Colonic mucosa (tissue), 4 donors: ENCODE measurements at regions not wholly inside any gene's neighbourhood (a gene's known extent, or its start where the extent isn't known, plus 50 kb on each side); places are given as distances from the start of the nearest gene placed in this dataset.
A peak's percentile ranks its signal among the peaks of the same experiment; 100 is the strongest.
"Not testable (repeated sequence)": the region's sequence is repeated elsewhere in the genome, so short reads cannot be mapped to it uniquely, and the experiment has no call there.

ENCODE experiments used
- DNase-seq: peaks from one replicate; pipeline ENCODE4 v3.0.0-alpha.2; 2020
- H3K27ac ChIP-seq: fragments of 200-600 bp; one replicate; pipeline ENCODE4 v1.8.0; 2021
- H3K27me3 ChIP-seq: fragments of 200-600 bp; one replicate; pipeline ENCODE4 v1.8.0; 2021
- H3K36me3 ChIP-seq: fragments of 200-600 bp; one replicate; pipeline ENCODE4 v1.8.0; 2021
- H3K4me1 ChIP-seq: fragments of 200-600 bp; one replicate; pipeline ENCODE4 v1.8.0; 2021; ENCODE audit warnings: mild to moderate bottlenecking
- H3K4me3 ChIP-seq: fragments of 200-600 bp; one replicate; pipeline ENCODE4 v1.8.0; 2021
- H3K9ac ChIP-seq, 2 donors: one replicate each; pipeline ENCODE4 v1.7.0; 2013; ENCODE audit warnings: control low read depth in 2 of 2, low read depth in 2 of 2, low read length in 2 of 2
- H3K9me3 ChIP-seq: fragments of 200-600 bp; one replicate; pipeline ENCODE4 v1.8.0; 2021
- intact Hi-C: fragments of 100-400 bp; cut with DNase I; formaldehyde crosslinking; loops from one replicate; pipeline ENCODE4 v1.14.1; 2022
- TF ChIP-seq, protein P1 (sequence below): fragments of 200-600 bp; IDR thresholded peaks from one replicate; pipeline ENCODE4 v1.8.0; 2022; ENCODE audit warnings: antibody characterized with exemption, mild to moderate bottlenecking
- donor health status: healthy.
- donor health status: DM: no; HTN: no; CAD: no.
- donor health status: DM: no; HTN: no; CAD: no.

DNA sequence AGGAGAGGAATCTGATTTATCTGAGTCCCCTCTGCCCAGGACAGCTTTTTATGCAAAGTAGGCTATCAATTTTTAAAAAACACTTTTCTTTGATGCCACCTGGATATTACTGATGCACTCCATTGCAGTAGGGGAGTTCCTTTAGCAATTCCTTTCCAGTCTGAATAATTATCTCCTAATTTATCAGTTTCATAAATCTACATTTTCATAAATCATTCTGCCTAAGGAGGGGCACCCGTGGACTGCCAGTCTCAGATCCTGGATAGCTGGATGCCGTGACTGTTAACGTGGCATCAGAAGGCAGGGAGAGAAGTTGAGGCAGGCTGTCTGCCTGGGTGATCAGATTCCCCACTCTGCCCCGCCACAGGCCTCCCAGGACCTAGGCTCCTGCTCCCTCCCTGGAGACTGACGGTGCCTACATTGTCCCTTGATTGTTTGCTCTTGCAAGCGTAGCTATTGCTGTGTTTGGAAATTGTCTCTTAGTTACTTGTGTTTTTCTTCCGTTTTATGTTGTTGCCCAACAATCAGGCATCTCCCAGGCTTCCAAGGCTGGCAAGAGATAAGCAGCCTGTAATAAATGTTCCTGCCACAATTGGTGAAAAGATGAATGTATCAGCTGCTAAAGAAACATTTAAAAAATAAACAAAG, 75.2 kb downstream of the KATNIP start:
- no peaks in the 10 kb centered on the region for H3K9me3 ChIP-seq
- H3K36me3 ChIP-seq, result no peaks in the 10 kb centered on the region
- H3K4me3 ChIP-seq, result no peak overlapping the region
- intact Hi-C loops, result no loop called here
- H3K4me1 ChIP-seq, result peaks cover 8% of the 10 kb centered on the region
- peak overlapping the region in 1 of 2 donors; percentile 49 for H3K9ac ChIP-seq
- peak overlapping the region; percentile 7 for H3K27ac ChIP-seq
- peak; percentile 41 for DNase-seq
- TF ChIP-seq, protein P1, sequence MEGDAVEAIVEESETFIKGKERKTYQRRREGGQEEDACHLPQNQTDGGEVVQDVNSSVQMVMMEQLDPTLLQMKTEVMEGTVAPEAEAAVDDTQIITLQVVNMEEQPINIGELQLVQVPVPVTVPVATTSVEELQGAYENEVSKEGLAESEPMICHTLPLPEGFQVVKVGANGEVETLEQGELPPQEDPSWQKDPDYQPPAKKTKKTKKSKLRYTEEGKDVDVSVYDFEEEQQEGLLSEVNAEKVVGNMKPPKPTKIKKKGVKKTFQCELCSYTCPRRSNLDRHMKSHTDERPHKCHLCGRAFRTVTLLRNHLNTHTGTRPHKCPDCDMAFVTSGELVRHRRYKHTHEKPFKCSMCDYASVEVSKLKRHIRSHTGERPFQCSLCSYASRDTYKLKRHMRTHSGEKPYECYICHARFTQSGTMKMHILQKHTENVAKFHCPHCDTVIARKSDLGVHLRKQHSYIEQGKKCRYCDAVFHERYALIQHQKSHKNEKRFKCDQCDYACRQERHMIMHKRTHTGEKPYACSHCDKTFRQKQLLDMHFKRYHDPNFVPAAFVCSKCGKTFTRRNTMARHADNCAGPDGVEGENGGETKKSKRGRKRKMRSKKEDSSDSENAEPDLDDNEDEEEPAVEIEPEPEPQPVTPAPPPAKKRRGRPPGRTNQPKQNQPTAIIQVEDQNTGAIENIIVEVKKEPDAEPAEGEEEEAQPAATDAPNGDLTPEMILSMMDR, result no peak
- no peaks in the 10 kb centered on the region for H3K27me3 ChIP-seq

DNA sequence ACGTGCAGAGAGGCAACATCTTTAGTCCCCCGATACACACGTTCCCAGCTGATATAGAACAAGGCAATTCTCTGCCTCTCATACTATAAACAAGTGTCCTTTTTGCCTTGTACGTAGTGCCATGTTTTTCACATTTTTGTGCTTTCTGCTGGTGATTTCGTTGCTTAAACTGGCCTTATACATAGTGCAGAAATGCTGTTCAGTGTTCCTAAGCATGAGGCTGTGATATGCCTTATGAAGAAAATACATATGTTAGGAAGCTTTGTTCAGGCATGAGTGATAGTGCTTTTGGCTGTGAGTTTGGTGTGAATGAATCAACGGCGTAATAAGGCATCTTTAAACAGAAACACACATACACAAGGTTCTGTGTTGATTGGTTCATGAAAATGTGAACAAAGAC, 77.2 kb downstream of the KATNIP start:
- TF ChIP-seq, protein P1, result no peak
- Histone ChIP-seq H3K9ac (no peak overlapping the region), H3K4me1 (peaks cover 8% of the 10 kb centered on the region), H3K27me3 (no peaks in the 10 kb centered on the region), H3K4me3 (no peak overlapping the region), H3K27ac (no peak overlapping the region), H3K36me3 (no peaks in the 10 kb centered on the region), H3K9me3 (no peaks in the 10 kb centered on the region)
- DNase-seq, result no peak
- intact Hi-C loops, result no loop called here

DNA sequence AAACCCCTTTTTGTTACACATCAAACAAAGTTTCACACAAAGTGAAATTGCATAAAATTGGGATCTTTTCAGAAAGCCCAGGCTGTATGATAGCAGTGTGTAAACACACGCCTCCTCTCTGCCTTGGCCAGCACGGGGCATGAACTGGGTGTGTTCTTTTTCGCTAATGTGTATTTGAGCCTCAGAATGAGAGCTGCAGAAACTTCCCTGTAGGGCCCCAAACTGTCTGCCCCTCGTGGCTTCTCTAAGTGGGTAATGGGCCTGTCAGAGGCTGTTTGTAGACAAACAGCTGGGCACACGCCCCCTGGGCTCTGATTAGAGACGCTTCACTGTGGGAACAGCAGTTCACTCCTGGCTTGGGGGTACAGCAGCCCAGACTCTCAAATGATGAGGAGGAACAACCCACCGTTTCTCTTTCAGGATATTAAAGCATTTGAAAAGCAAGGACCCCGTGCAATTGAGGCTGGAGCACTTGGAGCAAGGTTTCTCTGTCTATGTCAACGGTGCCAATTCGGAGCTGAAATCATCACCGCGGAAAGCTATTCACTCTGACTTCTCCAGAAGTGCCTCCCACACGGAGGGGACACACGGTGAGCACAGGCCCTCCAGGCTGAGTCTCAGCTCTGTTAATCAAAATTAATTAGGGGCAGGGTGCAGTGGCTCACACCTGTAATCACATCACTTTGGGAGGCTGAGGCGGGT, 78.4 kb downstream of the KATNIP start:
- Histone ChIP-seq H3K4me1 (peaks cover 8% of the 10 kb centered on the region), H3K4me3 (no peak overlapping the region)

DNA sequence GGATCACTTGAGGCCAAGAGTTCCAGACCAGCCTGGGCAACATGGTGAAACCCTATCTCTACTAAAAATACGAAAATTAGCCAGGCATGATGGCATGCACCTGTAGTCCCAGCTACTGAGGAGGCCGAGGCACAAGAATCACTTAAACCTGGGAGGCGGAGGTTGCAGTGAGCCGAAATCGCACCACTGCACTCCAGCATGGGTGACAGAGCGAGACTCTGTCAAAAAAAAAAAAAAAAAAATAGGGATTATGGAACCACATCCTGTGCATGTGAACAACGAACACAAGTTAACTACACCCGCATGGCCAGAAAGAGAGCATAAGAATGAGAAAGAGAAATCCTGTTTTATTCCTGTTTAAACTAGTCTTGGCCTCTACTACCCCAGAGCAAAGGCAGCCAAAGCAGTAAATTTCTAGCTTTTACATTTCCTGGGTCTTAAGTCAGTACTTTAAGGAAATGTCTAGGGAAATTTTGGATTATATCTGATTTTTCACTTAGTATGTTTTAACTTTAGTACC, 79.1 kb downstream of the KATNIP start:
- H3K4me3 ChIP-seq, H3K4me1 ChIP-seq, H3K9me3 ChIP-seq, DNase-seq, H3K27me3 ChIP-seq, H3K36me3 ChIP-seq, intact Hi-C loops, H3K27ac ChIP-seq, H3K9ac ChIP-seq: not testable (repeated sequence)

More for the DNA sequence above, 78.4 kb downstream of the KATNIP start:
- intact Hi-C loops, result no loop called here
- no peak overlapping the region for H3K27ac ChIP-seq
- no peaks in the 10 kb centered on the region for H3K9me3 ChIP-seq
- DNase-seq, result peak; percentile 62
- H3K36me3 ChIP-seq, result no peaks in the 10 kb centered on the region
- H3K9ac ChIP-seq, result peak overlapping the region in 1 of 2 donors; percentile 16
- TF ChIP-seq, protein P1, result no peak
- no peaks in the 10 kb centered on the region for H3K27me3 ChIP-seq

DNA sequence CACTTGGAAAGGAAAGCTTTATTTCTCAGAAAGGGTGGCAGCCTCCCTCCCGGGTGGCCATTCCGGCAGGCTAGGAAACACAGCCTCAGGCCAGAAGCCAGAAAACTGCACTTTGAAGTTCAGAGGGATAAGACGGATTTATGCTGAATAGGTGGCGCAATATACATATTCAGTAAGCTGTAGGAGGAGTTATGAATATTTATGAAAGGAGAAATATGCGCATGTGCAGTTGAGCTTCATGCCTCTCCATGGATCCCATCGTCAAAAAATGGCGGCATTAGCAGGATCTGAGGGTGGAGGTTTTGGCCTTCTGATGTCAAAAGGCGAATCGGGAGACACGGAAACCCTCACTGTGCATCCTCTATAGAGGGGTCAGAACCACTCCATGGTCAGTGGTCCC, 82.3 kb downstream of the KATNIP start:
- no peak for DNase-seq

More for the DNA sequence above, 82.3 kb downstream of the KATNIP start:
- H3K9ac ChIP-seq, result no peak overlapping the region
- no peaks in the 10 kb centered on the region for H3K9me3 ChIP-seq
- H3K36me3 ChIP-seq, result no peaks in the 10 kb centered on the region
- TF ChIP-seq, protein P1, result no peak
- no peak overlapping the region for H3K4me3 ChIP-seq
- H3K27me3 ChIP-seq, result no peaks in the 10 kb centered on the region
- intact Hi-C loops, result no loop called here
- H3K27ac ChIP-seq, result no peak overlapping the region
- no peaks in the 10 kb centered on the region for H3K4me1 ChIP-seq
